HG03060 (cell line): ENCODE measurements at regions not wholly inside any gene's neighbourhood (a gene's known extent, or its start where the extent isn't known, plus 50 kb on each side); places are given as distances from the start of the nearest gene placed in this dataset.

Experiments
- ATAC-seq: cut with Tn5 transposase; IDR thresholded peaks from one replicate; pipeline ENCODE4 v1.9.1; 2021; ENCODE audit warnings: low read depth, moderate number of reproducible peaks; ENCODE audit not compliant: unreplicated experiment

DNA sequence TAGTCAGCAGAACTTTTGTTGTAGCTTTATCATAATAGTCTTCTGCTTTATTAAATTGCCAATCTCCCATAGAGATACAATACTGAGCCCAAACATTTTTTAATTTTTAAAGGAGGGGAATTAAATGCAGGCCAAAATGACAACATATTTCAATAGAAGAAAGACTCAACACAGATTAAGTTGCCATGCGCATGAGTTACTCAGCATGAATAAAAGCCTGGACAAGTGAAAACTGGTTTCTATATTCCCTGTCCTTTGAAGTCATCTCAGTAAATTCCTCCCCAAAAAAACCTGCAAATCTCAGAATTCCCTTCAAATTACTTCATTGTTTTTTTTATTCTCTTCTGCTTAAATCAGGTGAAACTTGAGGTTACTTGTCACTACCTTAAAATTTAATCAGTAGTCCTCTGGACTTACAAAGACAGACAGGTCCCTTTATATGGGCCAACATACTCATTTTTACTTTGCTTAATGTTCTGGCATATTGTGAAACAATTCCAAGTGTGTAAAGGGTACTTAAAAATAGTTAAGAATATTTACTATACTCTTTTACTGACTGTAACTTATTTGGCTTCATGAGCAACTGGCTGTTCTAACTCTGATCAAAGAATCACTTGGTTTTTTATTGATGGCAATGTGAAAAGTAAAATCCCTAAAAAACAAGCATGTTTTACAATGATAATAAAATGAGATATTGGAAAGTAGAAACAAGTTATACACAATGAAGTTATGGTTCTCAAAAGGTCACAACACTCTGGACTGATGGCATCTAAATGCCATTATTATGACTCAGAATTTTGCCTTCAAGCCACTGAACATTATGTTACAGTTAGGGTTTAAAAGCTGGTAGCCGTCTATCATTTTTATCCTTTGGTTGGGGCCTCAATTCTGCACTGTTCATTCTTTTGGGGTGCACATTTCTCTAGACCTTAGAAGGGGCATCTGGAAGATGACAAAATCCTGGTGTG lies 49.9 kb upstream of the COL21A1 start:
- ATAC-seq = no peak
